Loucy (cell line): ENCODE measurements at regions not wholly inside any gene's neighbourhood (a gene's known extent, or its start where the extent isn't known, plus 50 kb on each side); places are given as distances from the start of the nearest gene placed in this dataset.

Experiments used
- H2AFZ ChIP-seq: fragments of 200-600 bp; sonication (generic); 2 replicates; pipeline ENCODE4 v1.6.0; 2016; ENCODE audit warnings: antibody characterized with exemption, mild to moderate bottlenecking, low read length, moderate library complexity
- H3F3A ChIP-seq: fragments of 200-600 bp; 2 replicates; pipeline ENCODE4 v1.6.0; 2016; ENCODE audit warnings: antibody characterized with exemption, low read depth, mild to moderate bottlenecking
- H3K27me3 ChIP-seq: fragments of 200-600 bp; sonication (generic); 2 replicates; pipeline ENCODE4 v1.6.1; 2014; ENCODE audit warnings: low read length, mild to moderate bottlenecking; ENCODE audit not compliant: insufficient read depth, poor library complexity, severe bottlenecking
- H3K36me3 ChIP-seq: fragments of 200-600 bp; sonication (generic); 2 replicates; pipeline ENCODE4 v1.6.1; 2016; ENCODE audit warnings: low read length; ENCODE audit not compliant: insufficient read depth
- H3K4me1 ChIP-seq: fragments of 200-600 bp; sonication (generic); 2 replicates; pipeline ENCODE4 v1.5.1; 2014; ENCODE audit warnings: low read length, mild to moderate bottlenecking; ENCODE audit not compliant: insufficient read depth, poor library complexity, severe bottlenecking
- H3K4me2 ChIP-seq: fragments of 200-600 bp; sonication (generic); 2 replicates; pipeline ENCODE4 v1.6.0; 2014; ENCODE audit warnings: antibody characterized with exemption, low read length, low read depth, mild to moderate bottlenecking; ENCODE audit not compliant: poor library complexity, severe bottlenecking
- H3K4me3 ChIP-seq: fragments of 200-600 bp; sonication (generic); 2 replicates; pipeline ENCODE4 v1.5.1; 2014; ENCODE audit warnings: low read length, mild to moderate bottlenecking, mixed read lengths; ENCODE audit not compliant: poor library complexity, severe bottlenecking
- H3K79me2 ChIP-seq: fragments of 200-600 bp; sonication (generic); 2 replicates; pipeline ENCODE4 v1.6.1; 2014; ENCODE audit warnings: low read length; ENCODE audit not compliant: insufficient read depth
- H3K9ac ChIP-seq: fragments of 200-600 bp; sonication (generic); 2 replicates; pipeline ENCODE4 v1.6.0; 2014; ENCODE audit warnings: mild to moderate bottlenecking, low read depth, low read length, moderate library complexity; ENCODE audit not compliant: poor library complexity, severe bottlenecking
- H3K9me2 ChIP-seq: fragments of 200-600 bp; sonication (generic); replicated peaks from 2 replicates; pipeline ENCODE4 v1.6.1; 2016; ENCODE audit warnings: low read depth, low read length, mixed read lengths
- H3K9me3 ChIP-seq: fragments of 200-600 bp; sonication (generic); 2 replicates; pipeline ENCODE4 v1.6.1; 2014; ENCODE audit warnings: mild to moderate bottlenecking, antibody characterized with exemption, low read length, low read depth; ENCODE audit not compliant: insufficient read depth
- H4K20me1 ChIP-seq: fragments of 200-600 bp; sonication (generic); 2 replicates; pipeline ENCODE4 v1.6.0; 2014; ENCODE audit warnings: antibody characterized with exemption, low read length, mild to moderate bottlenecking; ENCODE audit not compliant: insufficient read depth, poor library complexity, severe bottlenecking
- EZH2phosphoT487 ChIP-seq: fragments of 200-600 bp; IDR thresholded peaks from 2 replicates; pipeline ENCODE4 v1.6.1; 2018; ENCODE audit warnings: antibody characterized with exemption, mild to moderate bottlenecking, moderate library complexity, borderline replicate concordance
- TF ChIP-seq, protein P1 (sequence below): fragments of 200-600 bp; sonication (generic); conservative IDR thresholded peaks from 2 replicates; pipeline ENCODE4 v1.5.1; 2014; ENCODE audit warnings: mild to moderate bottlenecking, antibody characterized with exemption, low read length

DNA sequence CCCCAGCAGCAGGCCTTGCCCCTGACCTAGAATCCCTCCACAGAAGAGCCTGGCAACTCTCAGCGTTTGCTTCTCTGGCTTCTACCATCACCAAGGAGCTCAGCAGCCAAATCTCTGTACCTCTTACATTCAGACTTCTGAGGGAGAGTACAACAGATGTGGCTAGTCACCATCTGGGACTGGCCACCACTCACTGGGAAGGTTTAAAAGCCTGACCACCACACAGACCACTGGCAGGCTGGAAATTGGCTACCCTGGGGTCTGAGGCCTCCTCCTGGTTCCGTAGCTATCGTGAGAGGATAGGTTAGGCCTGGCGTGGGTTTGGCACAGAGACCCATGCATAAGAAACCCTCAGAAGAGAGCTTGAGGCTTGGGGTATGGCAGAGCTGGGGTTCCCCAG is 478.5 kb upstream of the CADM1 start:
- Histone ChIP-seq H3K9me3 (no peaks in the 10 kb centered on the region; the same call in 1 of the 2 replicates), H2AFZ (no peak overlapping the region), H3K79me2 (no peaks in the 10 kb centered on the region), H3K36me3 (no peaks in the 10 kb centered on the region), H4K20me1 (no peaks in the 10 kb centered on the region), H3F3A (no peaks in the 10 kb centered on the region), H3K9ac (no peak overlapping the region), H3K9me2 (no peaks in the 10 kb centered on the region), H3K4me3 (no peak overlapping the region), H3K27me3 (no peaks in the 10 kb centered on the region), H3K4me2 (no peak overlapping the region), H3K4me1 (no peaks in the 10 kb centered on the region)
- no peak for TF ChIP-seq EZH2phosphoT487
- TF ChIP-seq, protein P1, sequence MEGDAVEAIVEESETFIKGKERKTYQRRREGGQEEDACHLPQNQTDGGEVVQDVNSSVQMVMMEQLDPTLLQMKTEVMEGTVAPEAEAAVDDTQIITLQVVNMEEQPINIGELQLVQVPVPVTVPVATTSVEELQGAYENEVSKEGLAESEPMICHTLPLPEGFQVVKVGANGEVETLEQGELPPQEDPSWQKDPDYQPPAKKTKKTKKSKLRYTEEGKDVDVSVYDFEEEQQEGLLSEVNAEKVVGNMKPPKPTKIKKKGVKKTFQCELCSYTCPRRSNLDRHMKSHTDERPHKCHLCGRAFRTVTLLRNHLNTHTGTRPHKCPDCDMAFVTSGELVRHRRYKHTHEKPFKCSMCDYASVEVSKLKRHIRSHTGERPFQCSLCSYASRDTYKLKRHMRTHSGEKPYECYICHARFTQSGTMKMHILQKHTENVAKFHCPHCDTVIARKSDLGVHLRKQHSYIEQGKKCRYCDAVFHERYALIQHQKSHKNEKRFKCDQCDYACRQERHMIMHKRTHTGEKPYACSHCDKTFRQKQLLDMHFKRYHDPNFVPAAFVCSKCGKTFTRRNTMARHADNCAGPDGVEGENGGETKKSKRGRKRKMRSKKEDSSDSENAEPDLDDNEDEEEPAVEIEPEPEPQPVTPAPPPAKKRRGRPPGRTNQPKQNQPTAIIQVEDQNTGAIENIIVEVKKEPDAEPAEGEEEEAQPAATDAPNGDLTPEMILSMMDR = no peak

DNA sequence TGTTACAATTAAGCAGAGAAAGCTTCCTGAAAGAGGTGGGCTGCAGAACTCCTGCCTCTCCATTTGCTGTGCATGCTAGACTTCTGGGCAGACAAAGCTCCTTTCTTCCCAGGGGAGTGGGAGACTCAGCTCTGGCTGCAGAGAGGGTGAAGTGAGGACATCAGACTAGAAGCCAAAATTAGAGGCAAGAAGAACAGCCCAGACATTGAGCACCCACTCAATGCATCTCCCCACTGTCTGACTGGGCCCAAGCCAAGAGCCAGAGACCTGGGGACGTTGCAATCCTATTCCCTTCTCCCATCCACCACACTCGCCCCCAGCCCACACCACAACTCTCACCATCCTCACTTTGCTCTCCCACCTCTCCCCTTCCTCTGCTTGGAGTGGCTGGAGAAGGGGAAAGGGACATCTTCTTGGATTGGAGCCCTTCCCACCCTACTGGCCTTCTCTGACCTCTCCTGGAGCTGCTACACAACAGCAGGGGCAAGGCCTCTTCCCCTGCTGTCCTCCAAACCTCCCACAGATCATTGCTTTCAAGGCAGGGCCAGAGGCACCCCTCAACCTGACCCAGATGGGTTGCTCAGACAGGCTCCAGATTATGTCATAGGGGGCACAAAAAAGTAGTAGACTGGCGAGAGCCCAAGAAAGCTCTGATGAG is 477.7 kb upstream of the CADM1 start:
- H3K36me3 ChIP-seq = no peaks in the 10 kb centered on the region
- no peak overlapping the region for H3K4me3 ChIP-seq
- no peaks in the 10 kb centered on the region for H3K4me1 ChIP-seq
- H3K9me2 ChIP-seq = no peaks in the 10 kb centered on the region
- H4K20me1 ChIP-seq = no peaks in the 10 kb centered on the region
- H3K4me2 ChIP-seq = no peak overlapping the region
- H3K27me3 ChIP-seq = no peaks in the 10 kb centered on the region
- H3K79me2 ChIP-seq = no peaks in the 10 kb centered on the region
- H2AFZ ChIP-seq = no peak overlapping the region
- TF ChIP-seq, protein P1 = no peak
- TF ChIP-seq EZH2phosphoT487 = no peak
- no peak overlapping the region for H3K9ac ChIP-seq
- no peaks in the 10 kb centered on the region for H3F3A ChIP-seq
- H3K9me3 ChIP-seq = no peaks in the 10 kb centered on the region; the same call in 1 of the 2 replicates

DNA sequence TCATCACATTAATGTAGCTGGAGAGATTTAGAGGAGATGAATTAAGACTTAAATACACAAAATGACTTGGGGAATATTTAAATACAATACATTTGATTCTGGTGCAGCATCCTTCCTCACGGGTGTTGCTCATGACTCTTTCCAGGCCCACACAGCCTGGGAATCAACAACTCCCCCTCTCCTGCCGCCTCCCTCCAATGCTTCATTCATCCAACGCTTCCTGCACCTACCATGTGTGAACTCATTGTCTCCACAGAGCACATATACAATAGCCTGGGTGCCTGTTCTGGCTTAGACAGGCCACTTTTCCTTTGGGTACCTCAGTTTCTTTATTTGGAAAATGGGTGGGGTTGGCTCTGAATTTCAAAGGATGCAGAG is 476.9 kb upstream of the CADM1 start:
- Histone ChIP-seq H2AFZ (no peak overlapping the region), H3F3A (no peaks in the 10 kb centered on the region), H3K4me3 (no peak overlapping the region), H3K9me2 (no peaks in the 10 kb centered on the region), H3K36me3 (no peaks in the 10 kb centered on the region), H3K79me2 (no peaks in the 10 kb centered on the region), H3K9ac (no peak overlapping the region), H4K20me1 (no peaks in the 10 kb centered on the region), H3K4me2 (no peak overlapping the region), H3K9me3 (no peaks in the 10 kb centered on the region; the same call in 1 of the 2 replicates), H3K4me1 (no peaks in the 10 kb centered on the region), H3K27me3 (no peaks in the 10 kb centered on the region)
- TF ChIP-seq EZH2phosphoT487 = no peak
- TF ChIP-seq, protein P1 = no peak
